ENCODE measurements at regions not wholly inside any gene's neighbourhood (a gene's known extent, or its start where the extent isn't known, plus 50 kb on each side); places are given as distances from the start of the nearest gene placed in this dataset.

- Histone ChIP-seq H2AFZ (no peak overlapping the region), H3K4me3 (ENCODE audit: low read depth, low read length) (no peak overlapping the region), H3K9ac (no peak overlapping the region), H3K27ac (no peak overlapping the region), H3K27me3 (ENCODE audit: control insufficient read depth, insufficient read depth, low read length) (no peaks in the 10 kb centered on the region), H3K36me3 (ENCODE audit: control insufficient read depth, insufficient read depth, low read length) (no peaks in the 10 kb centered on the region), H3K79me2 (no peaks in the 10 kb centered on the region), H3K4me2 (ENCODE audit: low read length) (no peak overlapping the region), H3K4me1 (no peaks in the 10 kb centered on the region), H3K9me3 (ENCODE audit: control insufficient read depth, low read length) (no peaks in the 10 kb centered on the region)
- TF ChIP-seq CTCF (IDR thresholded peaks at IDR 0.05), result no peak
These were observed 81.9 kb upstream of the GALNT2 start for GRCh38 chr1:229984992-229985612.

GRCh38 chr1:229985613-229986010 is 81.4 kb upstream of the GALNT2 start:
- no peak for TF ChIP-seq CTCF (IDR thresholded peaks at IDR 0.05)
- H3K27me3 ChIP-seq (ENCODE audit: control insufficient read depth, insufficient read depth, low read length), result no peaks in the 10 kb centered on the region
- H3K27ac ChIP-seq, result no peak overlapping the region
- H3K4me1 ChIP-seq, result no peaks in the 10 kb centered on the region
- no peaks in the 10 kb centered on the region for H3K79me2 ChIP-seq
- H3K9me3 ChIP-seq (ENCODE audit: control insufficient read depth, low read length), result no peaks in the 10 kb centered on the region
- no peak overlapping the region for H3K4me3 ChIP-seq (ENCODE audit: low read depth, low read length)
- H3K36me3 ChIP-seq (ENCODE audit: control insufficient read depth, insufficient read depth, low read length), result no peaks in the 10 kb centered on the region
- H2AFZ ChIP-seq, result no peak overlapping the region
- no peak overlapping the region for H3K4me2 ChIP-seq (ENCODE audit: low read length)
- no peak overlapping the region for H3K9ac ChIP-seq

- Histone ChIP-seq H3K9ac (no peak overlapping the region), H3K79me2 (no peaks in the 10 kb centered on the region), H3K9me3 (ENCODE audit: control insufficient read depth, low read length) (no peaks in the 10 kb centered on the region), H3K4me1 (no peaks in the 10 kb centered on the region), H3K4me2 (ENCODE audit: low read length) (no peak overlapping the region), H3K36me3 (ENCODE audit: control insufficient read depth, insufficient read depth, low read length) (no peaks in the 10 kb centered on the region), H3K27ac (no peak overlapping the region), H3K4me3 (ENCODE audit: low read depth, low read length) (no peak overlapping the region), H3K27me3 (ENCODE audit: control insufficient read depth, insufficient read depth, low read length) (no peaks in the 10 kb centered on the region), H2AFZ (no peak overlapping the region)
- no peak for TF ChIP-seq CTCF (IDR thresholded peaks at IDR 0.05)
These were observed 80.2 kb upstream of the GALNT2 start for GRCh38 chr1:229986737-229987337.

GRCh38 chr1:229987953-229988352 is 79.1 kb upstream of the GALNT2 start:
- TF ChIP-seq CTCF (IDR thresholded peaks at IDR 0.05), result no peak
- Histone ChIP-seq H3K9me3 (ENCODE audit: control insufficient read depth, low read length) (no peaks in the 10 kb centered on the region), H3K4me3 (ENCODE audit: low read depth, low read length) (no peak overlapping the region), H2AFZ (no peak overlapping the region), H3K9ac (no peak overlapping the region), H3K27me3 (ENCODE audit: control insufficient read depth, insufficient read depth, low read length) (no peaks in the 10 kb centered on the region), H3K4me2 (ENCODE audit: low read length) (no peak overlapping the region), H3K27ac (no peak overlapping the region), H3K36me3 (ENCODE audit: control insufficient read depth, insufficient read depth, low read length) (no peaks in the 10 kb centered on the region), H3K4me1 (no peaks in the 10 kb centered on the region), H3K79me2 (no peaks in the 10 kb centered on the region)

GRCh38 chr1:229988534-229988933 is 78.5 kb upstream of the GALNT2 start:
- no peak overlapping the region for H3K4me2 ChIP-seq (ENCODE audit: low read length)
- H3K79me2 ChIP-seq, result no peaks in the 10 kb centered on the region
- TF ChIP-seq CTCF (IDR thresholded peaks at IDR 0.05), result no peak

More at GRCh38 chr1:229988534-229988933, 78.5 kb upstream of the GALNT2 start:
- no peak overlapping the region for H3K4me3 ChIP-seq (ENCODE audit: low read depth, low read length)
- H3K4me1 ChIP-seq, result no peaks in the 10 kb centered on the region
- H3K27ac ChIP-seq, result no peak overlapping the region
- no peak overlapping the region for H2AFZ ChIP-seq
- H3K36me3 ChIP-seq (ENCODE audit: control insufficient read depth, insufficient read depth, low read length), result no peaks in the 10 kb centered on the region
- H3K27me3 ChIP-seq (ENCODE audit: control insufficient read depth, insufficient read depth, low read length), result no peaks in the 10 kb centered on the region
- no peak overlapping the region for H3K9ac ChIP-seq
- H3K9me3 ChIP-seq (ENCODE audit: control insufficient read depth, low read length), result no peaks in the 10 kb centered on the region

All from parathyroid adenoma (tissue), 2 donors.